Hematopoietic multipotent progenitor cell (in vitro differentiated cells): ENCODE measurements at regions not wholly inside any gene's neighbourhood (a gene's known extent, or its start where the extent isn't known, plus 50 kb on each side); places are given as distances from the start of the nearest gene placed in this dataset.

Experiments
- DNase-seq, 3 donors: peaks; one replicate each; pipeline ENCODE4 v3.0.0-alpha.2; 2011 to 2015; ENCODE audit warnings: low read depth in 2 of 3, low spot score in 2 of 3

- DNase-seq = no peak
Observed at GRCh38 chr4:59973492-59973891, 1226.6 kb upstream of the ADGRL3 start.

- no peak for DNase-seq
Observed at GRCh38 chr4:59979061-59979460, 1221.1 kb upstream of the ADGRL3 start.

GRCh38 chr4:59983852-59984251 is 1216.3 kb upstream of the ADGRL3 start:
- DNase-seq = no peak

- no peak for DNase-seq
Observed at GRCh38 chr4:59987289-59987688, 1212.8 kb upstream of the ADGRL3 start.

- DNase-seq = no peak
Observed at GRCh38 chr4:59994118-59994517, 1206.0 kb upstream of the ADGRL3 start.

GRCh38 chr4:60002603-60003337 is 1197.4 kb upstream of the ADGRL3 start:
- DNase-seq = no peak

- DNase-seq = no peak
Observed at GRCh38 chr4:60013464-60014184, 1186.5 kb upstream of the ADGRL3 start.

- no peak for DNase-seq
Observed at GRCh38 chr4:60016971-60017370, 1183.2 kb upstream of the ADGRL3 start.

DNA sequence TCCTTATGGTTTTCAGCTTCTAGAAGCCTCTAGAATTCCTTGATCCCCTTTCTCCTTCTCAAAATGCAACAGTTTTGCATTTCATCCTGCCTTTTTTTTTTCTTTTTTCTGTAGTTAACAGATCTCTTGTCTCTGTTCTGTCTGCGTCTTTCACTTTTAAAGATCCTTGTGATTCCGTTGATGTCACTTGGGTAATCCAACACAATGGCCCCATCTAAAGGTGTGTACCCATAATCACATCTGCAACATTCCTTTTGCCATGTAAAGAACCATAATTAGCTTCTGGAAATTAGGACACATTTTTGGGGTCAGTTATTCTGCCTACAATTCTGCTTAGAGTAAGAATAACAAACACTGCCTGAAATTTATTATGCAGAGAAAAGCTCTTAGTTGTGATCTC is 1180.9 kb upstream of the ADGRL3 start:
- DNase-seq = no peak

DNA sequence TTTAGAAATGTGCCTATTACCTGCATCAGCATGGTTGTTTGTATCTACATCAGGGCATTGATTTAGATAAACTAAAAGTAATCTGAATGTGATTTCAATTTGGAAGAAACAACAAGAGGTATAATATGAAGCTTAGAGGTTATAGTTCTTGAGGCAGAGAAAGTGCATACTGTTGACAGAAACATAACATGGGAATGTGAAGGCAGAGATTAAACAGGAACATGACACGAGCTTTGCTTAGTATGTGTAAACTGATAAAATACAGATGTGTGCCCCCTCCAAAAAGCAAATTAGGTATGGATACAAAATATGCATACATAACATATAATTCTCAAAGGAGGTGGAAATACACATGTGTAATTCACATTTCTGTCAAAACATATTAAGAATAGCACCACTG is 1180.2 kb upstream of the ADGRL3 start:
- no peak for DNase-seq

- no peak for DNase-seq
Observed at GRCh38 chr4:60020389-60020788, 1179.7 kb upstream of the ADGRL3 start.

DNA sequence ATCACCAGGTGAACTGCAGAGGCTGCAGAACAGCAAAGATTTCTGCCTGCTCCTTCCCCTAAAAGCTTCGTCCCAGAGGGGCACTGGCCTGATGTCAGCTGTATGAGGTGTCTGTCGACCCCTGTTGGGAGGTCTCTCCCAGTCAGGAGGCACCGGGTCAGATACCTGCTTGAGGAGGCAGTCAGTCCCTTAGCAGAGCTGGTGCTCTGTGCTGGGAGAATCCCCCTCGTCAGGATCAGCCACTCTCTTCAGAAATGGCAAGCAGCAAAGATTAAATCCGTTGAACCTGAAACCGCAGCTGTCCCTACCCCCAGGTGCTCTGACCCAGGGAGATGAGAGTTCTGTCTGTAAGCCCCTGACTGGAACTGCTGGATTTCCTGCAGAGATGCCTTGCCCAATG is 1166.3 kb upstream of the ADGRL3 start:
- no peak for DNase-seq

DNA sequence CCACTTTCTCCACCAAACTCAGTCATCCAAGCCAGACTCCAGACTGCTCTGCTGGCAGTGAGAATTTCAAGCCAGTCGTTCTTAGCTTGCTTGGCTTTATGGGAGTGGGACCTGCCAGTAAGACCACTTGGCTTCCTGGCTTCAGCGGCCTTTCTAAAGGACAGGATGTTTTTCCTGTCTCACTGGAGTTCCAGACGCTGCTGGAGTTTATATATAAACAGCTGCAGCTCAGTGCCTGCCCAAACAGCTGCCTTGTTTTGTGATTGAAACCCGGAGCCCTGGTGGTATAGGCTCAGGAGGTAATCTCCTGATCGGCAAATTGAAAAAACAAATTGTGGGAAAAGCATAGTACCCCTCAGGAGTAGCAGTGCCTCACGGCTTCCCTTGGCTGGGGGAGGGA is 1165.8 kb upstream of the ADGRL3 start:
- DNase-seq = no peak

DNA sequence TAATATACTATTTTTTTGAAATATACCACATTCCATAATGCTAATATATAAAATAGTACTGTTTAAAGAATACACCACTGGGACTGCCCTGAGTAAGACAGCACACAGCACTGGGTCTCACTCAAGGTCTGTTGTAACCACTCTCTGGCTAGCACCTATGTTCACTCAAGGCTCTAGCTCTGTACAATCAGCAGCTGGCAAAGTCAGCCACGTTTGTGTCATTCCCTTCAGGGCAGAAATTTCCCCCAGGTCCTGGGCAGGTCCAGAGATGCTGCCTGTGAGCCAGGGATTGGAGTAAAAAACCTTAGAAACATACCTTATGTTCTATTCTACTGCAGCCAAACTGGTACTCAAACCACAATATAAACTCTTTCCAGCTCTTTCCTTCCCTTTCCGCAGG is 1160.2 kb upstream of the ADGRL3 start:
- DNase-seq = no peak

- DNase-seq = no peak
Observed at GRCh38 chr4:60042231-60042652, 1157.9 kb upstream of the ADGRL3 start.

DNA sequence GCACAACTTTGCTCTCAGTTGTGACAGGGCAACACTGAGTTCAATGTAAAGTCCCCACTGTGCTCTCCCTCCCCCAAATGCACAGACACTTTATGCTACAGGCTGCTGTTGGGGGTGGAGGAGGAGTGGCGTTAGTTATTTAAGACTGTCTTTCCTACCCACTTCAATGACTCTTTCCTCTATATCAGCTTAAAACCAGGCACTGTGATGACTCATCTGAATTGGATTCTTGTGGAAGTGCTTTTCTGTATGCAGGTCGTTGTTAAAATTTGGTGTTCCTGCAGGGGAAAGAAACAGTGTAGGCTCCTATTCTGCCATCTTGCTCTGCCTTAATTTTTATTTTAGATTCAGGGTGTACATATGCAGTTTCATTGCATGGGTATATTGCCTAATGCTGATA is 1157.2 kb upstream of the ADGRL3 start:
- DNase-seq = no peak

DNA sequence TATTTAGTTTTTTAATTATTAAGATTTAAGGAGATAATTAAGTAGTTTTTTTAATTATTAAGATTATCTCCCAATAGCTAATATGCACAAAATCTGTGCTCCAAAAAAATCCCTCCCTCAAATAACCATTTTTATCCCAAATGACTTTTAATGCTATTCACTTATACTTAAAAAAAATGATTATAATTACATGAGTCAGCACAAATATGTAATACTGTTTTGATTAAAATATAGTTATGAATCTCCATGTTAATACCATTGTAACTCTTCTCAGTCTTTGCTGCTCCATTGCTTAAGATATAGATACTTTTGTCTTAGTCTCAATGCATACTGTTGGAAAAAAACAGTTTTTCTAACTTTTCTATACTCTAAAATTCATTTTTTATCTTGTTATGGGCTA is 1121.1 kb upstream of the ADGRL3 start:
- no peak for DNase-seq

GRCh38 chr4:60081839-60082238 is 1118.3 kb upstream of the ADGRL3 start:
- DNase-seq = no peak

DNA sequence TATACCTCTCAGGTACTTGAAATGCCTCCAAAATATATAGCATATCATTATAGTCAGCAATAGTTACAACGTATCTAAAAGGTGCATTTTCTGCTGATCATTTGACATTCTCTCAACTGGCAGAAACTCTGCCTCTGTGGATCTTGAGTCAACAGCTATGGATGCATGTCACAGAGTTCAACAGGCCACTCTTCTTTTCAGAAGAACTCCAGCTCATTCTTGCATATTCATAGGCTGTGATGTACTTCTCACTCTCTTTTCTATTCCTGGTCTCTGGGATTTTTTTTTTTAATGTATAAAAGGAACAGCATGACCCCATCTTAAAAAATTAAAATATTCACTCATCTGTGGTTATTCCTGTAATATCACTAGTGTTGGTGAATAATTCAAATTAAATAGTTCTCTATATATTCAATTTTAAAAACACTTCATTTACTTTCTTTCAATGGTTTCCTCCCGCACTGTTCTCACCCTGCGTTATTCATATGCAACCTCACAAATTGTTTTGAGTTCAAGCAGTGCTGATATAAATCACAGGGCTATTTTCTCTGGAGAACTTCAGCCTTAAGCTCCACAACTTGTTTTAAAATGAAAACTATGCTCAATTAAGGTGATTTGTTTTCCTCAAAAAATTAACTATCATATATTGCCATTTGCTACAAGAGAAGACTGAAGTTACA is 1111.2 kb upstream of the ADGRL3 start:
- no peak for DNase-seq

GRCh38 chr4:60089546-60090273 is 1110.4 kb upstream of the ADGRL3 start:
- DNase-seq = no peak

DNA sequence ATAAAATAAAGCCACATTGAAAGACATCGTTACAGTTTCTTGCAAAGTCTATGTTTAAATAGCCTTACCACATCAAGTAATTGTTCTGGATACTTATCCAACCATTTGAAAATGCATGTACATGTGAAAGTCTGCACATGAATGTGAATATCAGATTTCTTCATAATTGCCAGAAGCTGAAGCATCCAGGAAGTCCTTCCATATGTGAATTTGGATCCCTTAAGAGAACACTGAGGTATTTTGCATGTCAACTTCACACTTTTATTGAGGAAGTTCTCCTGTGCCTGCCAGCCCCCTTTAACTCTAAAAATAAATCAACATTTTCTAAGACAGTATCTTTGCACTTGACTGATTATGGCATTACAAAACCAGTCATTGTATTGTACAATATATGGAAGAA is 1103.5 kb upstream of the ADGRL3 start:
- no peak for DNase-seq
